ENCODE measurements at regions not wholly inside any gene's neighbourhood (a gene's known extent, or its start where the extent isn't known, plus 50 kb on each side); places are given as distances from the start of the nearest gene placed in this dataset.

DNA sequence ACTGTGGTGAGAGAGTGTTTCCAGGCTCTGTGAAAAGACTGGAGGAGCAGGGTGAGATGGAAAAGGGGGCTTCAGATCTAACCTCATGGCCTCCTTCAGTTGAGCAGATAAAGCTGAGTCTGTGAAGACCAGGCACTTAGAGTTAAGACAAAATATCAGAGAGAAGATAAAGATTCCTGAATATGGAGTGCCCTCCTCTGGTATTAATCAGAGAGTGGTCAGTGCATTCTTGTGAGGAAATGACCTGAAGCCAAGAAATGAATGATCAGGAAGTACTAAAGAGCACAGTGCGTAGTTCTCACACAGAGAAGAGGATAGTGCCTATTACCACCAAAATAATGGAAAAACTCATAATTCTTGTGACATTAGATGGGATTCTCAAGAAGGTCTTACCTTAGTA lies 1417.0 kb upstream of the ACO1 start:
- Histone ChIP-seq H3K36me3 (no peaks in the 10 kb centered on the region), H3K27me3 (no peaks in the 10 kb centered on the region), H3K4me1 (no peaks in the 10 kb centered on the region), H3K9me3 (no peaks in the 10 kb centered on the region), H3K4me3 (no peak overlapping the region), H3K27ac (no peak overlapping the region)
- no peak for DNase-seq
- WGBS, 2 donors = 39 to 54% methylated on average over 1 of the region's 1 CpG
- no peak for TF ChIP-seq POLR2AphosphoS5 (IDR thresholded peaks at IDR 0.05)
- TF ChIP-seq POLR2A (IDR thresholded peaks at IDR 0.05) = no peak
- TF ChIP-seq EP300 (IDR thresholded peaks at IDR 0.05) = no peak
- TF ChIP-seq, protein P1, sequence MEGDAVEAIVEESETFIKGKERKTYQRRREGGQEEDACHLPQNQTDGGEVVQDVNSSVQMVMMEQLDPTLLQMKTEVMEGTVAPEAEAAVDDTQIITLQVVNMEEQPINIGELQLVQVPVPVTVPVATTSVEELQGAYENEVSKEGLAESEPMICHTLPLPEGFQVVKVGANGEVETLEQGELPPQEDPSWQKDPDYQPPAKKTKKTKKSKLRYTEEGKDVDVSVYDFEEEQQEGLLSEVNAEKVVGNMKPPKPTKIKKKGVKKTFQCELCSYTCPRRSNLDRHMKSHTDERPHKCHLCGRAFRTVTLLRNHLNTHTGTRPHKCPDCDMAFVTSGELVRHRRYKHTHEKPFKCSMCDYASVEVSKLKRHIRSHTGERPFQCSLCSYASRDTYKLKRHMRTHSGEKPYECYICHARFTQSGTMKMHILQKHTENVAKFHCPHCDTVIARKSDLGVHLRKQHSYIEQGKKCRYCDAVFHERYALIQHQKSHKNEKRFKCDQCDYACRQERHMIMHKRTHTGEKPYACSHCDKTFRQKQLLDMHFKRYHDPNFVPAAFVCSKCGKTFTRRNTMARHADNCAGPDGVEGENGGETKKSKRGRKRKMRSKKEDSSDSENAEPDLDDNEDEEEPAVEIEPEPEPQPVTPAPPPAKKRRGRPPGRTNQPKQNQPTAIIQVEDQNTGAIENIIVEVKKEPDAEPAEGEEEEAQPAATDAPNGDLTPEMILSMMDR (IDR thresholded peaks at IDR 0.05) = no peak
- intact Hi-C loops (cut with DNase I) = no loop called here

DNA sequence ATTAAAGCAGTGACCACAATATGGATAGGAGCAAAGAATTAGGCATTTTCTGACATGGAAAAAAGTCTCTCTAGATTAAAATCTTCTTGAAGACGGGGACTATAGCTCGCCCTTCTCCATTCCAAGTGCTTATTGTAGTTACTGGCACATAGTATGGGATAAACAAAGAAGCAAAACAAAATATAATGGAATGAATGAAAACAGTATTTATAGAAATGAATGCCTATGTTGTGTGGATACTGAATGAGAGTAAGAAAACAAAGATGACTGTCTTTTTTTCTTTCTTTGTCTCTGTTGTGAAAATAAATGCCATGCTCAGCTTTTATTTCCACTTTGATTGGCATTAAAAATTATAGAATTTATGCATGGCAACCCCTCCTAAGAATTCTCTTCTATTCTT lies 1414.3 kb upstream of the ACO1 start:
- Histone ChIP-seq H3K9me3 (no peaks in the 10 kb centered on the region), H3K27me3 (no peaks in the 10 kb centered on the region), H3K27ac (no peak overlapping the region), H3K4me3 (no peak overlapping the region), H3K36me3 (no peaks in the 10 kb centered on the region), H3K4me1 (no peaks in the 10 kb centered on the region)
- intact Hi-C loops (cut with DNase I) = no loop called here
- no peak for DNase-seq
- TF ChIP-seq, protein P1 (IDR thresholded peaks at IDR 0.05) = no peak
- no peak for TF ChIP-seq POLR2A (IDR thresholded peaks at IDR 0.05)
- TF ChIP-seq POLR2AphosphoS5 (IDR thresholded peaks at IDR 0.05) = no peak
- TF ChIP-seq EP300 (IDR thresholded peaks at IDR 0.05) = no peak
- WGBS, 2 donors = 75 to 81% methylated on average over 2 of the region's 2 CpGs

DNA sequence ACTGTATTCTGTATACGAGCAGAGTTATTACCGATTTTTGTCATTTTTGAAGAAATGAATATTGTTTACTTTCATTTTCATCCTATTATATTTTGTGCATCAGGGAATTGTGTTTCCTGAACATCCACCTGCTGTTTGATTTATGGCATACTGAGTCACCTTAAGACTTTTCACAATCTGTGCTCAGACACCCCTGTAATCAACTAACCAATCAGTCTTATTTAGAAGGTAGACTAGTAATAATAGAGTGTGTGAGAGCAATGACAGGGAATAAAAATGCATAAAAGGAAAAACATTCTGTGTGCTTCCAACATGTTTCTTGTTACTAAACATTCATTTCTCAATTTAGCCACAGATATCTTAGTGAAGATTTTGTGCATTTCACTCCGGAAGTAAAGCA lies 1413.6 kb upstream of the ACO1 start:
- Histone ChIP-seq H3K27ac (no peak overlapping the region), H3K9me3 (no peaks in the 10 kb centered on the region), H3K27me3 (no peaks in the 10 kb centered on the region), H3K36me3 (no peaks in the 10 kb centered on the region), H3K4me3 (no peak overlapping the region), H3K4me1 (no peaks in the 10 kb centered on the region)
- DNase-seq = no peak
- intact Hi-C loops (cut with DNase I) = no loop called here
- WGBS, 2 donors = 59 to 78% methylated on average over 3 of the region's 3 CpGs
- TF ChIP-seq EP300 (IDR thresholded peaks at IDR 0.05) (no peak), POLR2A (IDR thresholded peaks at IDR 0.05) (no peak), POLR2AphosphoS5 (IDR thresholded peaks at IDR 0.05) (no peak)
- TF ChIP-seq, protein P1 (IDR thresholded peaks at IDR 0.05) = no peak

DNA sequence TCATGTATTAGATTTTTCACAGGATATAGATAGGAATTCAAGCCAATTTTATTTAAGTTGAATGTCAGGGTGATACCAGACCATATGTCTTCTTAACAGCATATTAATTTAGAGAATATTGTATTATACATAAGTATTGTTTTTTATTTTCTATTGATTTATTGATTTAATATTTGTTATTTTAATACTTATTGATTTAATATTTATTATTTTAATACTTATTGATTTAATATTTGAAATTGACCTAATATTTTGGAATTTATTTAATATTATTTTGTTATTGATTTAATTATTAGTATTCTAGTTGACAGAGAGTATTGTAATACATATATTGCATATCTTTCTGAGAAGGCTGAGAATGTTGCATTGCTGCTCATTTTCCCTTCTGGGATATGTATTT lies 1411.8 kb upstream of the ACO1 start:
- H3K4me1 ChIP-seq = no peaks in the 10 kb centered on the region
- no peak overlapping the region for H3K4me3 ChIP-seq
- H3K36me3 ChIP-seq = no peaks in the 10 kb centered on the region
- H3K9me3 ChIP-seq = no peaks in the 10 kb centered on the region
- intact Hi-C loops (cut with DNase I) = no loop called here
- H3K27me3 ChIP-seq = no peaks in the 10 kb centered on the region
- no peak for DNase-seq
- TF ChIP-seq, protein P1 (IDR thresholded peaks at IDR 0.05) = no peak
- TF ChIP-seq EP300 (IDR thresholded peaks at IDR 0.05) (no peak), POLR2AphosphoS5 (IDR thresholded peaks at IDR 0.05) (no peak), POLR2A (IDR thresholded peaks at IDR 0.05) (no peak)
- no peak overlapping the region for H3K27ac ChIP-seq

DNA sequence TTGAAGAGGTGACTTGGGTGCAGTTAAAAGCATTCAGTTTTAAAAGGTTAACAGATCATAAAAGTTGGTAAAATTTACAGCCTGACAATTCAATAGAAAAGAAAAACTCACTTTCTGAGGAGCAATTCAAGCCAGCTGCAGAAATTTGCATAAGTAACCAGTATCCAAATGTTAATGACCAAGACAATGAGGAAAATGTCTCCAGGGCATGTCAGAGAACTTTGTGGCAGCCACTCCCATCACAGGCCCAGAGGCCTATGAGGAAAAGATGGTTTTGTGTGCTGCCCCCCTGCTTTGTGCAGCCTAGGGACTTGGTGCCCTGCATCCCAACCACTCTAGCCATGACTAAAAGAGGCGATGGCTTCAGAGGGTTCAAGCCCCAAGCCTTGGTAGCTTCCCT lies 1406.5 kb upstream of the ACO1 start:
- Histone ChIP-seq H3K9me3 (no peaks in the 10 kb centered on the region), H3K36me3 (no peaks in the 10 kb centered on the region), H3K4me1 (no peaks in the 10 kb centered on the region), H3K4me3 (no peak overlapping the region), H3K27me3 (no peaks in the 10 kb centered on the region), H3K27ac (no peak overlapping the region)
- intact Hi-C loops (cut with DNase I) = no loop called here
- WGBS, 2 donors = 79 to 86% methylated on average over 1 of the region's 1 CpG
- DNase-seq = no peak
- TF ChIP-seq, protein P1 (IDR thresholded peaks at IDR 0.05) = no peak
- no peak for TF ChIP-seq POLR2AphosphoS5 (IDR thresholded peaks at IDR 0.05)
- TF ChIP-seq POLR2A (IDR thresholded peaks at IDR 0.05) = no peak
- TF ChIP-seq EP300 (IDR thresholded peaks at IDR 0.05) = no peak

All from sigmoid colon (tissue), 6 donors.